GM23248 (cell line): ENCODE measurements at regions not wholly inside any gene's neighbourhood (a gene's known extent, or its start where the extent isn't known, plus 50 kb on each side); places are given as distances from the start of the nearest gene placed in this dataset.

ENCODE experiments used
- DNase-seq: peaks from one replicate; pipeline ENCODE4 v3.0.0-alpha.2; 2015
- H2AFZ ChIP-seq: fragments of 200-600 bp; sonication (generic); 2 replicates; pipeline ENCODE4 v1.6.1; 2016; ENCODE audit warnings: antibody characterized with exemption
- H3F3A ChIP-seq: fragments of 200-600 bp; sonication (generic); 2 replicates; pipeline ENCODE4 v1.6.1; 2016; ENCODE audit warnings: mild to moderate bottlenecking, antibody characterized with exemption, mixed run types; ENCODE audit not compliant: insufficient read depth
- H3K27ac ChIP-seq: fragments of 200-600 bp; sonication (generic); 2 replicates; pipeline ENCODE4 v1.5.1; 2016; ENCODE audit warnings: mild to moderate bottlenecking
- H3K27me3 ChIP-seq: fragments of 200-600 bp; sonication (generic); replicated peaks from 2 replicates; pipeline ENCODE4 v1.6.1; 2016; ENCODE audit warnings: mild to moderate bottlenecking; ENCODE audit not compliant: insufficient read depth
- H3K36me3 ChIP-seq: fragments of 200-600 bp; sonication (generic); 2 replicates; pipeline ENCODE4 v1.6.1; 2016; ENCODE audit warnings: low read depth, mild to moderate bottlenecking
- H3K4me1 ChIP-seq: fragments of 200-600 bp; sonication (generic); 2 replicates; pipeline ENCODE4 v1.6.1; 2016; ENCODE audit warnings: mild to moderate bottlenecking; ENCODE audit not compliant: insufficient read depth
- H3K4me2 ChIP-seq: fragments of 200-600 bp; sonication (generic); one replicate; pipeline ENCODE4 v1.6.1; 2016; ENCODE audit warnings: mild to moderate bottlenecking; ENCODE audit not compliant: unreplicated experiment
- H3K4me3 ChIP-seq: fragments of 200-600 bp; sonication (generic); 2 replicates; pipeline ENCODE4 v1.5.1; 2016; ENCODE audit warnings: mild to moderate bottlenecking
- H3K79me2 ChIP-seq: fragments of 200-600 bp; sonication (generic); 2 replicates; pipeline ENCODE4 v1.6.1; 2016; ENCODE audit warnings: mild to moderate bottlenecking; ENCODE audit not compliant: insufficient read depth
- H3K9ac ChIP-seq: fragments of 200-600 bp; sonication (generic); 2 replicates; pipeline ENCODE4 v1.6.1; 2016; ENCODE audit warnings: mild to moderate bottlenecking
- H3K9me2 ChIP-seq: fragments of 200-600 bp; sonication (generic); 2 replicates; pipeline ENCODE4 v1.6.1; 2016; ENCODE audit warnings: mixed run types, mild to moderate bottlenecking, moderate library complexity; ENCODE audit not compliant: insufficient read depth
- H3K9me3 ChIP-seq: fragments of 200-600 bp; sonication (generic); one replicate; pipeline ENCODE4 v1.6.1; 2017; ENCODE audit warnings: low read depth
- H4K20me1 ChIP-seq: fragments of 200-600 bp; sonication (generic); 2 replicates; pipeline ENCODE4 v1.6.0; 2016; ENCODE audit not compliant: insufficient read depth
- EZH2 ChIP-seq: fragments of 200-600 bp; sonication (generic); IDR thresholded peaks from 2 replicates; pipeline ENCODE4 v1.6.1; 2018; ENCODE audit warnings: antibody characterized with exemption, mild to moderate bottlenecking; ENCODE audit not compliant: insufficient read depth, poor library complexity, severe bottlenecking
- EZH2phosphoT487 ChIP-seq: fragments of 200-600 bp; sonication (generic); IDR thresholded peaks from 2 replicates; pipeline ENCODE4 v1.6.1; 2018; ENCODE audit warnings: antibody characterized with exemption, moderate library complexity, mild to moderate bottlenecking, low read depth; ENCODE audit not compliant: insufficient read depth
- WGBS, 2 experiments: methylation state at CpG; one replicate each; pipeline ENCODE4 v1.1.6; 2015 to 2017; ENCODE audit warnings: low lambda C conversion rate in 2 of 2, low coverage in 1 of 2; ENCODE audit errors: missing lambda C conversion rate in 2 of 2; 5-methylcytosine and 5-hydroxymethylcytosine counted together
- in situ Hi-C: fragments of 300-500 bp; cut with MboI; formaldehyde crosslinking; loops from 2 replicates; pipeline ENCODE4 v1.15.0; 2020

- Histone ChIP-seq H3K9me3 (no peaks in the 10 kb centered on the region), H3K36me3 (no peaks in the 10 kb centered on the region), H4K20me1 (no peaks in the 10 kb centered on the region), H2AFZ (no peak overlapping the region), H3K4me3 (no peak overlapping the region), H3K27ac (no peak overlapping the region), H3K4me1 (no peaks in the 10 kb centered on the region), H3K27me3 (no peaks in the 10 kb centered on the region), H3K79me2 (no peaks in the 10 kb centered on the region), H3K9me2 (no peaks in the 10 kb centered on the region), H3K9ac (no peak overlapping the region), H3F3A (no peaks in the 10 kb centered on the region), H3K4me2 (no peak overlapping the region)
- TF ChIP-seq EZH2phosphoT487 (no peak), EZH2 (no peak)
- in situ Hi-C loops: no loop called here
- WGBS, 2 experiments: 31% methylated on average over 10 of the region's 10 CpGs
- DNase-seq: peak; percentile 8
Observed at GRCh38 chr3:66693461-66694031, 192.7 kb upstream of the LRIG1 start.

- Histone ChIP-seq H3K4me1 (no peaks in the 10 kb centered on the region), H3K27me3 (no peaks in the 10 kb centered on the region), H2AFZ (no peak overlapping the region), H3F3A (no peaks in the 10 kb centered on the region), H3K27ac (no peak overlapping the region), H3K9ac (no peak overlapping the region), H3K9me2 (no peaks in the 10 kb centered on the region), H3K9me3 (no peaks in the 10 kb centered on the region), H3K79me2 (no peaks in the 10 kb centered on the region), H3K4me2 (no peak overlapping the region), H3K4me3 (no peak overlapping the region), H3K36me3 (no peaks in the 10 kb centered on the region), H4K20me1 (no peaks in the 10 kb centered on the region)
- in situ Hi-C loops: no loop called here
- WGBS, 2 experiments: 54 to 59% methylated on average over 3 of the region's 3 CpGs
- TF ChIP-seq EZH2phosphoT487 (no peak), EZH2 (no peak)
- DNase-seq: no peak
Observed at GRCh38 chr3:66702126-66702525, 201.3 kb upstream of the LRIG1 start.

GRCh38 chr3:66703501-66703900 lies 202.7 kb upstream of the LRIG1 start:
- no peak for DNase-seq
- 66 to 88% methylated on average over 2 of the region's 2 CpGs for WGBS, 2 experiments
- Histone ChIP-seq H3K27ac (no peak overlapping the region), H3K9me3 (no peaks in the 10 kb centered on the region), H4K20me1 (no peaks in the 10 kb centered on the region), H3K4me1 (no peaks in the 10 kb centered on the region), H3K9ac (no peak overlapping the region), H3K4me3 (no peak overlapping the region), H3K79me2 (no peaks in the 10 kb centered on the region), H2AFZ (no peak overlapping the region), H3F3A (no peaks in the 10 kb centered on the region), H3K27me3 (no peaks in the 10 kb centered on the region), H3K4me2 (no peak overlapping the region), H3K36me3 (no peaks in the 10 kb centered on the region), H3K9me2 (no peaks in the 10 kb centered on the region)
- in situ Hi-C loops: no loop called here
- TF ChIP-seq EZH2 (no peak), EZH2phosphoT487 (no peak)

GRCh38 chr3:66705076-66705475 lies 204.3 kb upstream of the LRIG1 start:
- Histone ChIP-seq H2AFZ (no peak overlapping the region), H3K27ac (no peak overlapping the region), H3K79me2 (no peaks in the 10 kb centered on the region), H3K4me2 (no peak overlapping the region), H3F3A (no peaks in the 10 kb centered on the region), H3K9me3 (no peaks in the 10 kb centered on the region), H4K20me1 (no peaks in the 10 kb centered on the region), H3K27me3 (no peaks in the 10 kb centered on the region), H3K9ac (no peak overlapping the region), H3K9me2 (no peaks in the 10 kb centered on the region), H3K4me3 (no peak overlapping the region), H3K4me1 (no peaks in the 10 kb centered on the region), H3K36me3 (no peaks in the 10 kb centered on the region)
- 64 to 81% methylated on average over 2 of the region's 2 CpGs for WGBS, 2 experiments
- in situ Hi-C loops: no loop called here
- DNase-seq: no peak
- TF ChIP-seq EZH2phosphoT487 (no peak), EZH2 (no peak)

GRCh38 chr3:66706890-66707289 lies 206.1 kb upstream of the LRIG1 start:
- 59 to 61% methylated on average over 3 of the region's 3 CpGs for WGBS, 2 experiments

More at GRCh38 chr3:66706890-66707289, 206.1 kb upstream of the LRIG1 start:
- Histone ChIP-seq H3K4me1 (no peaks in the 10 kb centered on the region), H3F3A (no peaks in the 10 kb centered on the region), H3K27me3 (no peaks in the 10 kb centered on the region), H3K9me2 (no peaks in the 10 kb centered on the region), H4K20me1 (no peaks in the 10 kb centered on the region), H3K4me3 (no peak overlapping the region), H2AFZ (no peak overlapping the region), H3K4me2 (no peak overlapping the region), H3K27ac (no peak overlapping the region), H3K79me2 (no peaks in the 10 kb centered on the region), H3K9ac (no peak overlapping the region), H3K36me3 (no peaks in the 10 kb centered on the region), H3K9me3 (no peaks in the 10 kb centered on the region)
- in situ Hi-C loops: no loop called here
- no peak for DNase-seq
- no peak for TF ChIP-seq EZH2phosphoT487
- TF ChIP-seq EZH2: no peak
